ENCODE measurements at regions not wholly inside any gene's neighbourhood (a gene's known extent, or its start where the extent isn't known, plus 50 kb on each side); places are given as distances from the start of the nearest gene placed in this dataset.

- Histone ChIP-seq H3K9ac (ENCODE audit: low read depth, low read length) (no peak overlapping the region), H3K36me3 (ENCODE audit: insufficient read depth, low read length) (no peaks in the 10 kb centered on the region), H4K20me1 (ENCODE audit: insufficient read depth, low read length) (no peaks in the 10 kb centered on the region), H3K27me3 (ENCODE audit: insufficient read depth, low read length, poor library complexity) (no peaks in the 10 kb centered on the region), H3K4me1 (ENCODE audit: insufficient read depth, low read length) (no peaks in the 10 kb centered on the region), H3K9me3 (ENCODE audit: insufficient read depth, low read length, severe bottlenecking) (peaks cover 20% of the 10 kb centered on the region), H3K79me2 (ENCODE audit: insufficient read depth, low read length) (no peaks in the 10 kb centered on the region), H3K4me2 (ENCODE audit: insufficient read depth, low read length) (no peak overlapping the region), H3K27ac (ENCODE audit: low read length) (no peak overlapping the region), H2AFZ (ENCODE audit: low read depth, low read length) (no peak overlapping the region), H3K4me3 (ENCODE audit: low read depth in 1 of 2, low read length in 2 of 2) (no peak overlapping the region)
- TF ChIP-seq EZH2 (IDR thresholded peaks at IDR 0.05; ENCODE audit: borderline replicate concordance, low read depth, low read length, severe bottlenecking) (no peak), CTCF (IDR thresholded peaks at IDR 0.05; ENCODE audit: borderline replicate concordance, extremely low read depth, low read length, poor library complexity, severe bottlenecking) (no peak)
- ATAC-seq (ENCODE audit: insufficient read depth, low read depth) (no peak), DNase-seq (no peak)
These were observed 131.3 kb downstream of the CYSLTR2 start for GRCh38 chr13:48784916-48785548.

- Histone ChIP-seq H3K4me3 (ENCODE audit: low read depth in 1 of 2, low read length in 2 of 2) (no peak overlapping the region), H3K27me3 (ENCODE audit: insufficient read depth, low read length, poor library complexity) (no peaks in the 10 kb centered on the region), H3K36me3 (ENCODE audit: insufficient read depth, low read length) (no peaks in the 10 kb centered on the region), H3K9me3 (ENCODE audit: insufficient read depth, low read length, severe bottlenecking) (no peaks in the 10 kb centered on the region), H4K20me1 (ENCODE audit: insufficient read depth, low read length) (no peaks in the 10 kb centered on the region), H2AFZ (ENCODE audit: low read depth, low read length) (no peak overlapping the region), H3K27ac (ENCODE audit: low read length) (no peak overlapping the region), H3K79me2 (ENCODE audit: insufficient read depth, low read length) (no peaks in the 10 kb centered on the region), H3K4me2 (ENCODE audit: insufficient read depth, low read length) (no peak overlapping the region), H3K9ac (ENCODE audit: low read depth, low read length) (no peak overlapping the region), H3K4me1 (ENCODE audit: insufficient read depth, low read length) (no peaks in the 10 kb centered on the region)
- ATAC-seq (ENCODE audit: insufficient read depth, low read depth) (no peak), DNase-seq (no peak)
- TF ChIP-seq CTCF (IDR thresholded peaks at IDR 0.05; ENCODE audit: borderline replicate concordance, extremely low read depth, low read length, poor library complexity, severe bottlenecking) (no peak), EZH2 (IDR thresholded peaks at IDR 0.05; ENCODE audit: borderline replicate concordance, low read depth, low read length, severe bottlenecking) (no peak)
These were observed 136.5 kb downstream of the CYSLTR2 start for GRCh38 chr13:48790199-48790598.

GRCh38 chr13:48790966-48791365 lies 137.2 kb downstream of the CYSLTR2 start:
- Histone ChIP-seq H3K79me2 (ENCODE audit: insufficient read depth, low read length) (no peaks in the 10 kb centered on the region), H3K4me1 (ENCODE audit: insufficient read depth, low read length) (no peaks in the 10 kb centered on the region), H3K27ac (ENCODE audit: low read length) (no peak overlapping the region), H3K4me3 (ENCODE audit: low read depth in 1 of 2, low read length in 2 of 2) (no peak overlapping the region), H3K9me3 (ENCODE audit: insufficient read depth, low read length, severe bottlenecking) (no peaks in the 10 kb centered on the region), H3K36me3 (ENCODE audit: insufficient read depth, low read length) (no peaks in the 10 kb centered on the region), H2AFZ (ENCODE audit: low read depth, low read length) (no peak overlapping the region), H3K9ac (ENCODE audit: low read depth, low read length) (no peak overlapping the region), H3K27me3 (ENCODE audit: insufficient read depth, low read length, poor library complexity) (no peaks in the 10 kb centered on the region), H4K20me1 (ENCODE audit: insufficient read depth, low read length) (no peaks in the 10 kb centered on the region), H3K4me2 (ENCODE audit: insufficient read depth, low read length) (no peak overlapping the region)
- no peak for TF ChIP-seq CTCF (IDR thresholded peaks at IDR 0.05; ENCODE audit: borderline replicate concordance, extremely low read depth, low read length, poor library complexity, severe bottlenecking)
- TF ChIP-seq EZH2 (IDR thresholded peaks at IDR 0.05; ENCODE audit: borderline replicate concordance, low read depth, low read length, severe bottlenecking) = no peak
- DNase-seq (no peak), ATAC-seq (ENCODE audit: insufficient read depth, low read depth) (no peak)
